T47D (cell line): ENCODE measurements at regions not wholly inside any gene's neighbourhood (a gene's known extent, or its start where the extent isn't known, plus 50 kb on each side); places are given as distances from the start of the nearest gene placed in this dataset.

Experiments
- DNase-seq, 2 experiments: peaks; one replicate each; pipeline versions ENCODE4 v3.0.0 to v3.0.0-alpha.2; 2011 to 2012; ENCODE audit warnings: low read depth in 1 of 2, low spot score in 1 of 2
- JUND ChIP-seq: IDR thresholded peaks from 2 replicates; pipeline ENCODE4 v1.6.1; 2012; ENCODE audit warnings: low read depth
- in situ Hi-C: cut with HindIII; loops from 2 replicates; pipeline ENCODE4 v1.10.0; 2016; ENCODE audit warnings: low sequenced_read_pairs, low pct_unique_long_range_greater_than_20kb

DNA sequence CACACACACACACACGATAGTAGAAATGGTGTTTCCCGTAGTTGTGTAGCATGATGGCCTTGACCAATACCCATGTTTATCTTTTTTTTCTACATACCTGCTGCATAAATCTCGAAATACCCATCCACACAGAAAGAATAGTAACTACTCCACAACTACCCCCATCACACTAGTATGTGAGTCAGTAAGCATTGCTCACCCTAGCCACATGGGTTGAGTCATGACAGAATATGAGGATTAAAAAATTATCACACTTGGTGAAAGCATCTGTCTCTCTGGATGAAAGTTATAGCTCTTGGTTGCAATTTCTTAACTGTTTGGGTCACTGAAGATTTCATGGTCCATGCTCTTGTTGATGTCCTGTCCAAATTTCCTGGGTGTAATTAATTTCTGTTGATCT, 103.4 kb upstream of the MDFIC start:
- no peak for TF ChIP-seq JUND
- in situ Hi-C loops: no loop called here
- no peak for DNase-seq

DNA sequence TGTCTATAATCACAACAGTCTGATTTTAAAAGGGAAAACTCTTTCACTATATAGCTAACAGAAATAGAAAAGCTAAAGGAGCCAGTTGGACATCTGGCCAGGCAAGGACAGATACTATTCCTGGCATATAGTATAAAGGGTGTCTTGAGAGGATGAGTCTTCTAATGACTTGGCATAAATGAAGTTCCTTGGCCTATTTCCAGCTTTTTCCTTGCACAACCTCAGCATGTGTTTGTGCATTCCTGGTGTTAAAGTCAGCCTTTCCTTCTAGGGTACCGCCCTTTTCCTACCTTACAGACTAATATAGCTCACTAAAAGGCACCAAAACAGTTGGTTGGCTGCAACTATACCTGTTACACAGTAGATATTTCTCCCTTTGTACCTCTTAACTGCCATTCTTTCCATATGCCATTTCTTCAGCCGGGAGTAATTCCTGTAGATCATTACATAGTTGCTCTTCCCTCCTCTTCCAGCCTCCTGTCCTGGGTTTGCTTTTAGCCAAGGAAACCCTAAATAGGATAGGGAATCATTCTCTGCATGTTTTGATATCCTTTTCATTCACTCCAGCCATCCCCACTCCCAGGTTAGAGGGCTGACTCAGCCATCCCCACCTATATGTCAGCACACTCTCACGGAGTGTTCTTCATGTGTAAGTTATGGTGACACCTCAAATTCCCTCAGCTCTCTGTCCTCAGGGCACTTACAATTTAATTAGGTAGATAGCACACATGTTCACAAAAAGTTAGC, 102.1 kb upstream of the MDFIC start:
- in situ Hi-C loops: no loop called here

GRCh38 chr7:114821030-114821900, 100.6 kb upstream of the MDFIC start:
- TF ChIP-seq JUND: no peak
- DNase-seq: no peak
- in situ Hi-C loops: no loop called here

More for the DNA sequence above, 102.1 kb upstream of the MDFIC start:
- peak; percentile 4 to 83 for DNase-seq
- TF ChIP-seq JUND: no peak

DNA sequence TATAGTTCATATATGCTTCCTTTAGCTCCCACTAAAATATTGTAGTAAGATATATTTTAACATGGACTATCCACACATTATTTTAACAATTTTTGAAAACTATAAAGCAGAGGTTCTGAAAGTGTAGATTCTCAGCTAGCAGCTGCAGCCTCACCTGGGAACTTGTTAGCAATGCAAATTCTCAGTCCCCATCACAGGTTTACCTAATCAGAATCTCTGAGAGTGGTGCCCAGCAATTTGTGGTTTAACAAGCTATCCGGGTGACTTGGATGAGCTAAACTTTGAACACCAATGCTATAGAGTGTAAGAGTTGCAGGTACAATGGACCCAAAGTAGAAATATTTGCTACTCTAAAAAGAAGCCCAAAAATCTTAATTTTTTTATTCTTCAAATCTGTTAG, 99.8 kb upstream of the MDFIC start:
- no peak for TF ChIP-seq JUND
- in situ Hi-C loops: no loop called here

GRCh38 chr7:114822844-114823243, 99.0 kb upstream of the MDFIC start:
- peak in 1 of 2 experiments; percentile 20 for DNase-seq
- no peak for TF ChIP-seq JUND
- in situ Hi-C loops: no loop called here

More for the DNA sequence above, 99.8 kb upstream of the MDFIC start:
- no peak for DNase-seq

GRCh38 chr7:114823290-114823689, 98.6 kb upstream of the MDFIC start:
- in situ Hi-C loops: no loop called here
- DNase-seq: peak in 1 of 2 experiments; percentile 13

DNA sequence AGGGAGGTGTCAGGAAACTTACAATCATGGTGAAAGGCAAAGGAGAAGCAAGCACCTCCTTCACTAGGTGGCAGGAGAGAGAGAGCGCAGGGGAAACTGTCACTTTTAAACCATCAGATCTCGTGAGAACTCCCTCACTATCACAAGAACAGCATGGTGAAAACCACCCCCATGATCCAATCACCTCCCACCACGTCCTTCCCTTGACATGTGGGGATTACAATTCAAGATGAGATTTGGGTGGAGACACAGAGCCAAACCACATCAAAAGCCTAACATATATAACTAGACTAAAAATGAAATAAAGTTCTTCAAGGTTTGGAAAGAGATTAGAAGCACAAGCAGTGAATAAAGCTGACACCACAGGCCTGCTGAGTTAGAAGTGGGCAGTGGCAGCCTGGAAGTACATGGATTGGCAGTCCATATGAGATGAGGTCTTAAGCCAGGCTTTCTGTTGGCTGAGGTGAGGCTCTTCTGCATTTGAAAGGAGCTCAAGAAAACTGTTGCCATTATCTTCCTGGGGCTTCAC, 96.4 kb upstream of the MDFIC start:
- TF ChIP-seq JUND: no peak
- in situ Hi-C loops: no loop called here
- DNase-seq: peak in 1 of 2 experiments; percentile 9

More at GRCh38 chr7:114823290-114823689, 98.6 kb upstream of the MDFIC start:
- TF ChIP-seq JUND: no peak

- DNase-seq: no peak
- in situ Hi-C loops: no loop called here
- TF ChIP-seq JUND: no peak
Measured at GRCh38 chr7:114830952-114831351, 90.9 kb upstream of the MDFIC start.

- in situ Hi-C loops: no loop called here
- DNase-seq: no peak
- TF ChIP-seq JUND: no peak
Measured at GRCh38 chr7:114832906-114833595, 88.8 kb upstream of the MDFIC start.

GRCh38 chr7:114835303-114835702, 86.6 kb upstream of the MDFIC start:
- in situ Hi-C loops: no loop called here
- TF ChIP-seq JUND: no peak
- no peak for DNase-seq

GRCh38 chr7:114835861-114836260, 86.0 kb upstream of the MDFIC start:
- peak in 1 of 2 experiments; percentile 34 for DNase-seq
- TF ChIP-seq JUND: no peak
- in situ Hi-C loops: no loop called here

DNA sequence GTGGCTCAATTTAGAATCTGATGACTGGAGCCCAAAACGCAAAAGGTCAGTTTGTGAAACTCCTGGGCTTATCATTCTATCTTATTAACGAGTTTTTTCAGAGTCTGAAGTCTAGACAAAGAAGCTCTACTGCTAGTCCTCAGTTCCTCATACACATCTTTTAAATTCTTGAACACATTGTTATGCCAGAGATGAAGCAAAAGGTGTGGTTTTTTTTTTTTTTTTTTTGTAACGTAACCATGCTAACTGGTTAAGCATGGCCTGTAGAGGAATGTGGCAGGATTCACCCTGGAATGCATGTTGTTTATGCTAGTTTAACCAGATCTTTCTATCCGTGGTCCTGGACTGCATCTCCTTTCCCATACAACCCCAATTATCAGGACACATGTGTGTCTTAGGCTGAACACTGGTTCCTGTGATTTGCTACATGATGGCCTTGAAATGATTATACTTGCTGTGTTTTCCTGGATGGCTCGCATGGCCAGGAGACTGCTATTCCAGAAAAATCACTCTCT, 79.3 kb upstream of the MDFIC start:
- DNase-seq: no peak
- in situ Hi-C loops: no loop called here
- TF ChIP-seq JUND: no peak
